Neutrophil (primary cell): ENCODE measurements at regions not wholly inside any gene's neighbourhood (a gene's known extent, or its start where the extent isn't known, plus 50 kb on each side); places are given as distances from the start of the nearest gene placed in this dataset.
A peak's percentile ranks its signal among the peaks of the same experiment; 100 is the strongest.

Experiments used
- H3K27ac ChIP-seq: fragments of 200-600 bp; sonication (generic); 2 replicates; pipeline ENCODE4 v1.5.1; 2016; ENCODE audit warnings: mild to moderate bottlenecking, moderate library complexity
- H3K27me3 ChIP-seq: fragments of 200-600 bp; sonication (generic); 2 replicates; pipeline ENCODE4 v1.6.0; 2016; ENCODE audit warnings: mild to moderate bottlenecking
- H3K36me3 ChIP-seq: fragments of 200-600 bp; sonication (generic); 2 replicates; pipeline ENCODE4 v1.5.1; 2017
- H3K4me1 ChIP-seq, 2 experiments: fragments of 200-600 bp in 1 of 2; sonication (generic) in 1 of 2; 1 replicate in 1 of 2; 2 replicates in 1 of 2; pipeline versions ENCODE4 v1.5.1 to v1.6.1; 2013 to 2016; ENCODE audit warnings: low read depth in 1 of 2, low read length in 1 of 2, mild to moderate bottlenecking in 1 of 2, moderate library complexity in 1 of 2; ENCODE audit not compliant: control insufficient read depth in 1 of 2, insufficient read depth in 1 of 2
- H3K4me3 ChIP-seq, 2 experiments: fragments of 200-600 bp in 1 of 2; sonication (generic) in 1 of 2; 1 replicate in 1 of 2; 2 replicates in 1 of 2; pipeline ENCODE4 v1.5.1; 2013 to 2016; ENCODE audit warnings: low read depth in 1 of 2, low read length in 1 of 2, mild to moderate bottlenecking in 1 of 2, moderate library complexity in 1 of 2
- H3K9me3 ChIP-seq: fragments of 200-600 bp; sonication (generic); 2 replicates; pipeline ENCODE4 v1.5.1; 2016
- TF ChIP-seq, protein P1 (sequence below): fragments of 200-600 bp; sonication (generic); IDR thresholded peaks from 2 replicates; pipeline ENCODE4 v1.5.1; 2016; ENCODE audit warnings: antibody characterized with exemption

DNA sequence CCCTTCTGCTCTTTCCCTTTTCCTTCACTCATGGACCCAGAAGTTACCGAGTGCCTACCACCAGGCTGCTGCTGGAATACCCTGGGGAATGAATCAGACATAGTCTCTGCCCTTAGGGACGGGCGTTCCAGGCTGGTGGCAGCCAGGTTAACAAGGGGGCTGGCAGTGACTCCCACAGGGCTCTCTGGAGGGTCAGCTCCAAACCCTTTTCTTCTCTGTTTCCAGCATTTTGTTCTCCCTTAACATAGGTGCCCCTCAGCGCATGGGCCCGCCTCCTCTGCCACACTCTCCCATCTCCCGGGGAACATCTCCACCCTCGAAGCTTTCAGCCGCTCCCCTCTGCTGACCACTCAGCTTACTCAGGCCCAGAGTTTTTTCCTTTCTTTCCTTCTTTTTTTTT, 62.9 kb upstream of the LRP8 start:
- no peaks in the 10 kb centered on the region for H3K27me3 ChIP-seq
- no peak overlapping the region for H3K27ac ChIP-seq
- H3K36me3 ChIP-seq: no peaks in the 10 kb centered on the region
- no peak overlapping the region for H3K4me3 ChIP-seq
- TF ChIP-seq, protein P1, sequence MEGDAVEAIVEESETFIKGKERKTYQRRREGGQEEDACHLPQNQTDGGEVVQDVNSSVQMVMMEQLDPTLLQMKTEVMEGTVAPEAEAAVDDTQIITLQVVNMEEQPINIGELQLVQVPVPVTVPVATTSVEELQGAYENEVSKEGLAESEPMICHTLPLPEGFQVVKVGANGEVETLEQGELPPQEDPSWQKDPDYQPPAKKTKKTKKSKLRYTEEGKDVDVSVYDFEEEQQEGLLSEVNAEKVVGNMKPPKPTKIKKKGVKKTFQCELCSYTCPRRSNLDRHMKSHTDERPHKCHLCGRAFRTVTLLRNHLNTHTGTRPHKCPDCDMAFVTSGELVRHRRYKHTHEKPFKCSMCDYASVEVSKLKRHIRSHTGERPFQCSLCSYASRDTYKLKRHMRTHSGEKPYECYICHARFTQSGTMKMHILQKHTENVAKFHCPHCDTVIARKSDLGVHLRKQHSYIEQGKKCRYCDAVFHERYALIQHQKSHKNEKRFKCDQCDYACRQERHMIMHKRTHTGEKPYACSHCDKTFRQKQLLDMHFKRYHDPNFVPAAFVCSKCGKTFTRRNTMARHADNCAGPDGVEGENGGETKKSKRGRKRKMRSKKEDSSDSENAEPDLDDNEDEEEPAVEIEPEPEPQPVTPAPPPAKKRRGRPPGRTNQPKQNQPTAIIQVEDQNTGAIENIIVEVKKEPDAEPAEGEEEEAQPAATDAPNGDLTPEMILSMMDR: no peak
- no peaks in the 10 kb centered on the region for H3K9me3 ChIP-seq
- H3K4me1 ChIP-seq: no peaks in the 10 kb centered on the region

DNA sequence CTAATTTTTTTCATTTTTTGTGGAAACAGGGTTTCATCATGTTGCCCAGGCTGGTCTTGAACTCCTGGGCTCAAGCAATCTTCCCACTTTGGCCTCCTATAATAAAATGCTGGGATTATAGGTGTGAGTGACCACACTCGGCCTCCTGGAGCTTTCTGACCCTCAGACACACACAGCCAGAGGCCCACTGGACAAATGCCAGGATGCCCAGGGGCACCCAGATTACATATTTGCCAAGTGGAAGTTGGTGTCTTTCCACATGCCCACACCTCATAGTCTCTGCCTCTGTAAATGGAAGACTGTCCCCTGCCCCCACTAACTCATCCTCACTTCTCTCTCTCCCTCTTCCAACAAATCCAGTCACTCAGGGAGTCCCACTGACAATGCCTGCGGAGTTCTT, 63.4 kb upstream of the LRP8 start:
- no peaks in the 10 kb centered on the region for H3K27me3 ChIP-seq
- TF ChIP-seq, protein P1: no peak
- no peak overlapping the region for H3K27ac ChIP-seq
- no peaks in the 10 kb centered on the region for H3K4me1 ChIP-seq
- H3K36me3 ChIP-seq: no peaks in the 10 kb centered on the region
- H3K4me3 ChIP-seq: no peak overlapping the region
- H3K9me3 ChIP-seq: no peaks in the 10 kb centered on the region

DNA sequence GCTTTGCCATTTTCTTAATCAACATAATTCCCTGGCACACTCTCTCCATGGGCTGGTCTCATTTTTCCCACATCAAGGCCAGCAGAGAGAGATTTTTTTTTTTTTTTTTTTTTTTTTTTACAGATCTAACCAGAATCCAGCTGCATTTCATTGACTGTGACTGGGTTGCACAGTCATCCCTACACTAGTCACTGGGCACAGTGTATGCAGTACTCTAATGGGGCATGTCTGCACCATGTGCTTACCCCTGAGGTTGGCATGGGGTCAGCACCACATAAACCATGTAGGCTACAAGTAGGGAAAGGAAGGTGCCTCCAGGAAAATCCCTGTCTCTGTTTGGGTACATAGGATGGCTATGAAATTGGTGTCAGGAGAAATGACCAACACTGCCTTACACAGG, 64.1 kb upstream of the LRP8 start:
- H3K27ac ChIP-seq: no peak overlapping the region
- H3K27me3 ChIP-seq: no peaks in the 10 kb centered on the region
- no peaks in the 10 kb centered on the region for H3K9me3 ChIP-seq
- H3K4me3 ChIP-seq: no peak overlapping the region
- H3K4me1 ChIP-seq: no peaks in the 10 kb centered on the region
- TF ChIP-seq, protein P1: no peak
- no peaks in the 10 kb centered on the region for H3K36me3 ChIP-seq

DNA sequence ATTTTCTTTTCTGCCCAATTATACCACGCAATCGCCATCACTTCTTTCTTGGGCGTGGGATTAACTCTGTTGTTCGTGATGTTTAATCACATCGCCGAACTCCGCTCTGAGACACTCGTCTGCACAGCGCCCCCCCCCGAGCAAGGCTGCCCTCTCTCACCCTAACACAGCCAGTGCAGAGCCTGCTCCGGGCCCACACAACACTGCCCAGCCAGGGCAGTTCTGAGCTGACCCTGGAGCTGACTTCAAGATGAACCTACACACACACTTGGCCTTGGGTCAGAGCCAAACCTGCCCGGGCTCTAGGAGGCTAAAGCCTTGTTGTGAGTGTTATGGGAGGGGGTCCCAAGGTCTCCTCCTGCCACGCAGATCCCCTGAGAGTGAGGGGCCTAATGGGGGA, 64.6 kb upstream of the LRP8 start:
- Histone ChIP-seq H3K9me3 (no peaks in the 10 kb centered on the region), H3K27me3 (no peaks in the 10 kb centered on the region), H3K36me3 (no peaks in the 10 kb centered on the region), H3K4me1 (no peaks in the 10 kb centered on the region), H3K27ac (no peak overlapping the region), H3K4me3 (no peak overlapping the region)
- TF ChIP-seq, protein P1: no peak

DNA sequence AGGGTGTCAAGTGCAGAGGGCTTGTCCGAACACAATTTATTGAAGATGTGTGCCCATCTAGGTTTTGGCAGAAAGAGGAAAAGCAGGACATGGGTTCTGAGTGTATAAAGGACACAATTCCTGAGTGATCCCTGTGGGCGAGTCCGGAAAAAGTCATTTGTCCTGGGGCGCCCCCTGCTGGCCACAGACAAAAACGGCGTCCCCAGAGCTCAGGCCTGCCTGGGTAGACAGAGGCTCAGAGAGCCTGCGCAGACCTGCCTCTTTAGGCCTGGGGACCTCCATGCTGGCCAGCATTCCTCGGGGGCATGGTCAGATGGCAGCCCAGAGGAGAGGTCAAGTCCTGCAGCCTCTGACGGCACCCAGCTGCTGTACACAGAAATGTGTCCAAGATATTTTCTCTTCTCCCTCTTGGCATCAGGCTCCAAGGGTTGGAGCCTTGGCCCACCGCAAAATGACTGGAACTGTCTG, 65.5 kb upstream of the LRP8 start:
- Histone ChIP-seq H3K27ac (no peak overlapping the region), H3K36me3 (no peaks in the 10 kb centered on the region), H3K4me3 (no peak overlapping the region), H3K27me3 (no peaks in the 10 kb centered on the region), H3K4me1 (no peaks in the 10 kb centered on the region), H3K9me3 (no peaks in the 10 kb centered on the region)
- TF ChIP-seq, protein P1: peak; percentile 77

DNA sequence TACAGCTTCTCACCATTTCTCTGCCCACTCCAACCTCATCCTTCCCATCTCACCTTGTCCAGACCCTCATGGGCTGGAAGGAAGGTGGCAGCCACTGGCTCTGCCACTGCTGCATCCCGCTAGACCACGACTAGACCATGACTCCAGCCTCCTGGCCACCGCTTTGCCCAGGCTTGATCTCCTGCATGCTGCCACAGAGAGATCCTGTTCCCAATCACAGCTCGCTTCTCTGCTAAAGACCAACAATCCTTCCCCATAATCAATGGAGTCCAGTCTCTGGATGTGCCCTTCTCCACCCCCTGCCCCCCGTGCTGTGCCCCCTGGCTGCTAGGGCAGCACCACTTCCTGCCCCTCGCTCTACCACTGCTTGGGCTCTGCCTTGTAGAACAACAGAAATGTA, 64.9 kb upstream of the DMRTB1 start:
- H3K4me1 ChIP-seq: no peaks in the 10 kb centered on the region
- H3K27ac ChIP-seq: no peak overlapping the region
- no peaks in the 10 kb centered on the region for H3K9me3 ChIP-seq
- H3K36me3 ChIP-seq: no peaks in the 10 kb centered on the region
- TF ChIP-seq, protein P1: no peak
- no peaks in the 10 kb centered on the region for H3K27me3 ChIP-seq
- H3K4me3 ChIP-seq: no peak overlapping the region
